ENCODE measurements at regions not wholly inside any gene's neighbourhood (a gene's known extent, or its start where the extent isn't known, plus 50 kb on each side); places are given as distances from the start of the nearest gene placed in this dataset.

DNA sequence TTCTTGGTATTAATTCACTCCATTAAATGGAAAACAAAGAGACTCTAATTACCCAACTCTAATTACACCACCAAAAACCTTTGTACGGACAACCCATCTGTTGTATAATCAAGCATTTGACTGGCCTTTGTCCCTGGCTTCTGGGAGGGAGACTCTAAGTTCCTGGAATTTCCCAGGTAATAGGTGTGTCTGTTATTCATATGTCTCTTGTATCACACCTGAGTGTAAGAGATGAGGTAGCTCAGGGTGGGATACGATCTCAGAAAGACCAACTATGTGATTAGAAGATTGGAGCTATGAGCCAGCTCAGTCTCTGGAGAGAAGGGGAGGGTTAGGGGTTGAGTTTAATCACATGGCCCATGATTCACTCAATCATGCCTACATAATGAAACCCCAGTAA, 94.7 kb upstream of the PLXNC1 start (continued):
- TF ChIP-seq, protein P1, sequence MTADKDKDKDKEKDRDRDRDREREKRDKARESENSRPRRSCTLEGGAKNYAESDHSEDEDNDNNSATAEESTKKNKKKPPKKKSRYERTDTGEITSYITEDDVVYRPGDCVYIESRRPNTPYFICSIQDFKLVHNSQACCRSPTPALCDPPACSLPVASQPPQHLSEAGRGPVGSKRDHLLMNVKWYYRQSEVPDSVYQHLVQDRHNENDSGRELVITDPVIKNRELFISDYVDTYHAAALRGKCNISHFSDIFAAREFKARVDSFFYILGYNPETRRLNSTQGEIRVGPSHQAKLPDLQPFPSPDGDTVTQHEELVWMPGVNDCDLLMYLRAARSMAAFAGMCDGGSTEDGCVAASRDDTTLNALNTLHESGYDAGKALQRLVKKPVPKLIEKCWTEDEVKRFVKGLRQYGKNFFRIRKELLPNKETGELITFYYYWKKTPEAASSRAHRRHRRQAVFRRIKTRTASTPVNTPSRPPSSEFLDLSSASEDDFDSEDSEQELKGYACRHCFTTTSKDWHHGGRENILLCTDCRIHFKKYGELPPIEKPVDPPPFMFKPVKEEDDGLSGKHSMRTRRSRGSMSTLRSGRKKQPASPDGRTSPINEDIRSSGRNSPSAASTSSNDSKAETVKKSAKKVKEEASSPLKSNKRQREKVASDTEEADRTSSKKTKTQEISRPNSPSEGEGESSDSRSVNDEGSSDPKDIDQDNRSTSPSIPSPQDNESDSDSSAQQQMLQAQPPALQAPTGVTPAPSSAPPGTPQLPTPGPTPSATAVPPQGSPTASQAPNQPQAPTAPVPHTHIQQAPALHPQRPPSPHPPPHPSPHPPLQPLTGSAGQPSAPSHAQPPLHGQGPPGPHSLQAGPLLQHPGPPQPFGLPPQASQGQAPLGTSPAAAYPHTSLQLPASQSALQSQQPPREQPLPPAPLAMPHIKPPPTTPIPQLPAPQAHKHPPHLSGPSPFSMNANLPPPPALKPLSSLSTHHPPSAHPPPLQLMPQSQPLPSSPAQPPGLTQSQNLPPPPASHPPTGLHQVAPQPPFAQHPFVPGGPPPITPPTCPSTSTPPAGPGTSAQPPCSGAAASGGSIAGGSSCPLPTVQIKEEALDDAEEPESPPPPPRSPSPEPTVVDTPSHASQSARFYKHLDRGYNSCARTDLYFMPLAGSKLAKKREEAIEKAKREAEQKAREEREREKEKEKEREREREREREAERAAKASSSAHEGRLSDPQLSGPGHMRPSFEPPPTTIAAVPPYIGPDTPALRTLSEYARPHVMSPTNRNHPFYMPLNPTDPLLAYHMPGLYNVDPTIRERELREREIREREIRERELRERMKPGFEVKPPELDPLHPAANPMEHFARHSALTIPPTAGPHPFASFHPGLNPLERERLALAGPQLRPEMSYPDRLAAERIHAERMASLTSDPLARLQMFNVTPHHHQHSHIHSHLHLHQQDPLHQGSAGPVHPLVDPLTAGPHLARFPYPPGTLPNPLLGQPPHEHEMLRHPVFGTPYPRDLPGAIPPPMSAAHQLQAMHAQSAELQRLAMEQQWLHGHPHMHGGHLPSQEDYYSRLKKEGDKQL (CRISPR knock-in tag; IDR thresholded peaks at IDR 0.05; ENCODE audit: borderline replicate concordance) = no peak
- TF ChIP-seq NCOR1 (IDR thresholded peaks at IDR 0.05) (no peak), JUN (IDR thresholded peaks at IDR 0.05; ENCODE audit: borderline replicate concordance, low read depth, low read length) (no peak), JUN (CRISPR knock-in tag; IDR thresholded peaks at IDR 0.05; ENCODE audit: borderline replicate concordance) (no peak)

DNA sequence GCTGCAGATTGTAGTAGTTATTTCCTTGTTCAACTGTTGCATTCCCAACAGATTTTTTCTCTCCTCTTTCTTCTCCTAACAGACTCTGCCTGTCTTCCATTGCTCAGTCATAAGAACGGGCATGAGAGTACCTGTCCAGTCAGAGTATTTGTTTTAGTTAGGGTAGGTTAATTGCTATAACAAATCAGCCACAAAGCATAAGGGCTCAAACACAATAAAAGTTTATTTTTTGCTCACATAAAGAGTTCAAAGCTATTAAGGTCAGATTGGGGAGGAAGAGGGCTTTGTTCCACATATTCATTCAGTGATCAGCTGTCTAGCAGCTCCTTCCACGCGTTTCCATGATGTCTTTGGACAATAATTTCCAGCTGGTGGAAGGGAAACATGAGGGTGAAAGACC, 92.8 kb upstream of the PLXNC1 start:
- intact Hi-C loops (cut with micrococcal nuclease) = no loop called here
- POLR2A ChIA-PET = interaction anchor here (0.6 to 1.1 kb wide), 3 partner anchors 16 to 191 kb away, joined by 3 to 5 read pairs (median 3); no protein-coding TSS in a partner anchor

More for the DNA sequence above, 92.8 kb upstream of the PLXNC1 start:
- H3K9me1 ChIP-seq (ENCODE audit: control insufficient read depth, insufficient read depth, low read length) = no peaks in the 10 kb centered on the region
- no peak overlapping the region for H3K27ac ChIP-seq (ENCODE audit: extremely low read depth, low read depth, low read length)
- no peaks in the 10 kb centered on the region for H3K4me1 ChIP-seq (replicated peaks in 1 of 2; ENCODE audit: control insufficient read depth in 2 of 2, insufficient read depth in 2 of 2, low read length in 2 of 2)
- H3K36me3 ChIP-seq (ENCODE audit: control insufficient read depth, insufficient read depth, low read length) = no peaks in the 10 kb centered on the region
- FAIRE-seq (no peak), ATAC-seq (no peak), DNase-seq (ENCODE audit: extremely low read depth in 1 of 4, low spot score in 3 of 4) (no peak)
- H3K27me3 ChIP-seq (ENCODE audit: control insufficient read depth in 2 of 2, insufficient read depth in 2 of 2, low read length in 2 of 2) = no peaks in the 10 kb centered on the region; a peak in 2 of 5 replicates
- H3K4me2 ChIP-seq (ENCODE audit: insufficient read depth, low read length) = no peak overlapping the region
- no peak overlapping the region for H3K9ac ChIP-seq (ENCODE audit: insufficient read depth in 1 of 2, low read depth in 2 of 2, low read length in 2 of 2)
- H4K20me1 ChIP-seq (replicated peaks; ENCODE audit: control insufficient read depth, insufficient read depth, low read length) = no peaks in the 10 kb centered on the region
- H2AFZ ChIP-seq (ENCODE audit: low read depth, low read length) = no peak overlapping the region
- 9% methylated on average over 3 of the region's 3 CpGs for WGBS (ENCODE audit: insufficient coverage, low coverage, missing lambda C conversion rate)
- CTCF ChIA-PET (ENCODE audit: low intra/inter-chr PET ratio) = interaction anchor here (0.7 kb wide), 1 partner anchor 297 kb away, joined by 3 read pairs; no protein-coding TSS in a partner anchor
- no peaks in the 10 kb centered on the region for H3K9me3 ChIP-seq (replicated peaks; ENCODE audit: control insufficient read depth, insufficient read depth, low read depth, low read length)
- no peaks in the 10 kb centered on the region for H3K79me2 ChIP-seq (ENCODE audit: control insufficient read depth, insufficient read depth, low read length)
- in situ Hi-C loops (cut with MboI) = no loop called here
- H3K4me3 ChIP-seq = no peak overlapping the region
- TF ChIP-seq FUS (optimal IDR thresholded peaks at IDR 0.05; ENCODE audit: low read depth, low read length) = no peak
- TF ChIP-seq CBX8 (IDR thresholded peaks at IDR 0.05; ENCODE audit: borderline replicate concordance, extremely low read depth, low read depth, low read length, poor library complexity, severe bottlenecking) = no peak
- no peak for TF ChIP-seq SIN3B (IDR thresholded peaks at IDR 0.05; ENCODE audit: low read depth)
- no peak for TF ChIP-seq ZNF589 (CRISPR knock-in tag; IDR thresholded peaks at IDR 0.05; ENCODE audit: low read depth)
- no peak for TF ChIP-seq CAMTA2 (CRISPR knock-in tag; conservative IDR thresholded peaks at IDR 0.05)
- TF ChIP-seq BCOR (IDR thresholded peaks at IDR 0.05) = no peak
- no TSS peak for BruUV-seq (replicated peaks)

All from K562 (cell line).